Natural killer cell (primary cell): ENCODE measurements at regions not wholly inside any gene's neighbourhood (a gene's known extent, or its start where the extent isn't known, plus 50 kb on each side); places are given as distances from the start of the nearest gene placed in this dataset.

Source experiments
- ATAC-seq, 3 donors: fragments of 150-1000 bp in 2 of 3; fragments of 200-7000 bp in 1 of 3; cut with Tn5 transposase; 1 replicate in 1 of 3; 2 replicates in 2 of 3; pipeline ENCODE4 v1.10.0; 2021; ENCODE audit warnings: mild to moderate bottlenecking in 2 of 3, moderate library complexity in 2 of 3
- DNase-seq, 2 donors: peaks; one replicate each; pipeline versions ENCODE4 v3.0.0 to v3.0.0-alpha.2; 2013 to 2021; ENCODE audit warnings: mixed read lengths in 1 of 2
- H3K27ac ChIP-seq: one replicate; pipeline ENCODE4 v1.5.1; 2013; ENCODE audit warnings: mild to moderate bottlenecking, low read length
- H3K27me3 ChIP-seq: one replicate; pipeline ENCODE4 v1.6.1; 2013; ENCODE audit warnings: low read length; ENCODE audit not compliant: control insufficient read depth, insufficient read depth
- H3K36me3 ChIP-seq: one replicate; pipeline ENCODE4 v1.6.1; 2013; ENCODE audit warnings: low read length; ENCODE audit not compliant: control insufficient read depth, insufficient read depth
- H3K4me1 ChIP-seq: one replicate; pipeline ENCODE4 v1.6.1; 2013; ENCODE audit warnings: low read length; ENCODE audit not compliant: control insufficient read depth, insufficient read depth
- H3K4me3 ChIP-seq: one replicate; pipeline ENCODE4 v1.5.1; 2013; ENCODE audit warnings: low read length
- H3K9me3 ChIP-seq: one replicate; pipeline ENCODE4 v1.6.1; 2013; ENCODE audit warnings: low read length; ENCODE audit not compliant: control insufficient read depth, insufficient read depth
- H3K27ac Mint-ChIP-seq, 2 donors: one replicate each; pipeline ENCODE4 v1.8.0; 2022; ENCODE audit warnings: mild to moderate bottlenecking in 2 of 2, mixed read lengths in 2 of 2, moderate library complexity in 1 of 2
- H3K27me3 Mint-ChIP-seq, 2 donors: one replicate each; pipeline ENCODE4 v1.8.0; 2022; ENCODE audit warnings: low read depth in 2 of 2, mixed read lengths in 2 of 2
- H3K36me3 Mint-ChIP-seq: one replicate; pipeline ENCODE4 v1.8.0; 2022; ENCODE audit warnings: mixed read lengths
- H3K4me1 Mint-ChIP-seq, 2 donors: one replicate each; pipeline ENCODE4 v1.8.0; 2022; ENCODE audit warnings: mixed read lengths in 2 of 2
- H3K4me3 Mint-ChIP-seq: one replicate; pipeline ENCODE4 v1.8.0; 2022; ENCODE audit warnings: mild to moderate bottlenecking, moderate library complexity, mixed read lengths
- H3K9me3 Mint-ChIP-seq, 2 donors: one replicate each; pipeline ENCODE4 v1.8.0; 2022; ENCODE audit warnings: mixed read lengths in 2 of 2
- WGBS: methylation state at CpG from one replicate; pipeline ENCODE4 v1.1.7; 2013; ENCODE audit warnings: missing lambda C conversion rate; ENCODE audit not compliant: insufficient coverage; 5-methylcytosine and 5-hydroxymethylcytosine counted together
- intact Hi-C: fragments of 100-400 bp; cut with micrococcal nuclease; formaldehyde crosslinking; loops from one replicate; pipeline ENCODE4 v1.14.2; 2022
- TF ChIP-seq, protein P1 (sequence below): fragments of 200-600 bp; IDR thresholded peaks from one replicate; pipeline ENCODE4 v1.8.0; 2022; ENCODE audit warnings: antibody characterized with exemption

DNA sequence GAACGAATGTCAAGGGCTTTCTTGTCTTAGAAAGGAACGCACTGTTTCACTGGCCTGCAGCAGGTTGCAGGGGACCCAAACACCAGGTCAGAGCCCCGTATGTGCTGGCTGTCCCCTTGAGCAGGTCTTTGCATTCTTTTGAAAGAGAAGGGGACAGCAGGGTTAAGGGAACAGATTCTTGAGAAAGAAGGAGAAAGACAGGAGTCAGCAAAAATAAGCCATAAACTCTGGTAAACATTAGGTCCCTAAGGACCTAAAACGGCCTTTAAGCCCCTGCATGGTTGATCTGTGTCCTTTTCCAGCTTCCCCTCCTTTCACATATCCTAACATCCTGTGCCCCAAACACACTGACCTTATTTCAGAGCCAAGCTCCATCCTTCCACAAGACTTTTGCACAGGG is 190.8 kb upstream of the ADRA1B start:
- H3K4me1 Mint-ChIP-seq: no peaks in the 10 kb centered on the region
- WGBS: 84% methylated on average over 4 of the region's 4 CpGs
- no peak for ATAC-seq

DNA sequence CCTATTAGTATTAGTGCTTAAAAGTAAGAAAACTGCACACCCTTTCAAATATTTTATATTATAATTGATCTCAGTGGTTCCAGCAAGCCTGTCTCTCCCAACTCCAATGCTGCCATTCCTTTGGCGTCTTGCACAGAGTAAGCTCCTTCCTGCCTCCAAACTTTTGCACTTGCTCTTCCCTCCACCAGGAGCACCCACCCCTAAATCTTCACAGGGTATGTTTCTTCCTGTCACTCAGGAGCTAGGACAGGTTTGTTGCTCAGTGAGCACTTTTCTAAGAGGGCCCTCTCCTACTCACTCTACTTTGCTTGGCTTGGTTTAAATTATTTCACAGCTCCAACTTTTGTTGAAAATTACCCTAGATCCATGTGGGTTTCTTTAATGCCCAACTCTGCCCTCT is 189.1 kb upstream of the ADRA1B start:
- H3K9me3 ChIP-seq: no peaks in the 10 kb centered on the region
- no peak overlapping the region for H3K27ac Mint-ChIP-seq
- TF ChIP-seq, protein P1, sequence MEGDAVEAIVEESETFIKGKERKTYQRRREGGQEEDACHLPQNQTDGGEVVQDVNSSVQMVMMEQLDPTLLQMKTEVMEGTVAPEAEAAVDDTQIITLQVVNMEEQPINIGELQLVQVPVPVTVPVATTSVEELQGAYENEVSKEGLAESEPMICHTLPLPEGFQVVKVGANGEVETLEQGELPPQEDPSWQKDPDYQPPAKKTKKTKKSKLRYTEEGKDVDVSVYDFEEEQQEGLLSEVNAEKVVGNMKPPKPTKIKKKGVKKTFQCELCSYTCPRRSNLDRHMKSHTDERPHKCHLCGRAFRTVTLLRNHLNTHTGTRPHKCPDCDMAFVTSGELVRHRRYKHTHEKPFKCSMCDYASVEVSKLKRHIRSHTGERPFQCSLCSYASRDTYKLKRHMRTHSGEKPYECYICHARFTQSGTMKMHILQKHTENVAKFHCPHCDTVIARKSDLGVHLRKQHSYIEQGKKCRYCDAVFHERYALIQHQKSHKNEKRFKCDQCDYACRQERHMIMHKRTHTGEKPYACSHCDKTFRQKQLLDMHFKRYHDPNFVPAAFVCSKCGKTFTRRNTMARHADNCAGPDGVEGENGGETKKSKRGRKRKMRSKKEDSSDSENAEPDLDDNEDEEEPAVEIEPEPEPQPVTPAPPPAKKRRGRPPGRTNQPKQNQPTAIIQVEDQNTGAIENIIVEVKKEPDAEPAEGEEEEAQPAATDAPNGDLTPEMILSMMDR: no peak

More for the DNA sequence above, 190.8 kb upstream of the ADRA1B start:
- H3K27me3 ChIP-seq: peaks cover 7% of the 10 kb centered on the region
- no peaks in the 10 kb centered on the region for H3K36me3 Mint-ChIP-seq
- no peaks in the 10 kb centered on the region for H3K9me3 Mint-ChIP-seq
- TF ChIP-seq, protein P1: no peak
- no peak overlapping the region for H3K27ac Mint-ChIP-seq
- no peak overlapping the region for H3K4me3 ChIP-seq
- no peaks in the 10 kb centered on the region for H3K36me3 ChIP-seq
- H3K9me3 ChIP-seq: no peaks in the 10 kb centered on the region
- H3K4me1 ChIP-seq: no peaks in the 10 kb centered on the region
- no peak overlapping the region for H3K27ac ChIP-seq
- intact Hi-C loops: no loop called here
- no peak overlapping the region for H3K4me3 Mint-ChIP-seq
- H3K27me3 Mint-ChIP-seq: peaks cover 21 to 29% of the 10 kb centered on the region in 2 donors
- DNase-seq: no peak

DNA sequence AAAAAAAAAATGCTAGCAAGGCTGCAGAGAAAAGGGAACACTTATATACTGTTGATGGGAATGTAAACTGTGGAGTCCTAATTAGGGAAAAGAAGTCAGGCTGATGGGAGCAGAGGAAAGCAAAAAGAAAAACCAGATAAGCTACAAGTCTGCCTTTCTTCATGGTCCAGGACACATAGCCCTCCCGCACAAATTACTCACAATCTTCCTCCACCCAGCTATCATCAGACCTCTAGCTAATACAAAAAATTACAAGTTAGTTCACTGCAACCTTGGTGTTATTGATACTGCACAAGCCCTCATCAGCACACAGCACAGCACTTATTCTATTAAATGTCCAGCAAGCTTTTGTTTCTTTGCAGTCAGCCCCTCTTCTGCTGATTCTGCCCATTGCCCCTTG is 186.0 kb upstream of the ADRA1B start:
- Mint-ChIP-seq H3K36me3 (no peaks in the 10 kb centered on the region), H3K27ac (no peak overlapping the region), H3K27me3 (peaks cover 24 to 46% of the 10 kb centered on the region in 2 donors), H3K9me3 (no peaks in the 10 kb centered on the region), H3K4me3 (no peak overlapping the region), H3K4me1 (peaks cover 5 to 21% of the 10 kb centered on the region in 2 donors)
- intact Hi-C loops: no loop called here
- H3K27ac ChIP-seq: no peak overlapping the region
- 68% methylated on average over 1 of the region's 1 CpG for WGBS
- H3K4me3 ChIP-seq: no peak overlapping the region
- H3K27me3 ChIP-seq: peaks cover 10% of the 10 kb centered on the region
- DNase-seq: no peak
- TF ChIP-seq, protein P1: no peak
- no peaks in the 10 kb centered on the region for H3K36me3 ChIP-seq
- H3K9me3 ChIP-seq: no peaks in the 10 kb centered on the region
- ATAC-seq: no peak
- H3K4me1 ChIP-seq: peaks cover 17% of the 10 kb centered on the region

More for the DNA sequence above, 189.1 kb upstream of the ADRA1B start:
- Mint-ChIP-seq H3K27me3 (peaks cover 25 to 39% of the 10 kb centered on the region in 2 donors), H3K36me3 (no peaks in the 10 kb centered on the region), H3K9me3 (no peaks in the 10 kb centered on the region), H3K4me1 (peaks cover 0 to 6% of the 10 kb centered on the region in 2 donors), H3K4me3 (no peak overlapping the region)
- ATAC-seq: no peak
- H3K4me3 ChIP-seq: no peak overlapping the region
- H3K27me3 ChIP-seq: peaks cover 10% of the 10 kb centered on the region
- intact Hi-C loops: no loop called here
- peaks cover 3% of the 10 kb centered on the region for H3K4me1 ChIP-seq
- no peaks in the 10 kb centered on the region for H3K36me3 ChIP-seq
- DNase-seq: no peak
- 100% methylated on average over 1 of the region's 1 CpG for WGBS
- no peak overlapping the region for H3K27ac ChIP-seq

DNA sequence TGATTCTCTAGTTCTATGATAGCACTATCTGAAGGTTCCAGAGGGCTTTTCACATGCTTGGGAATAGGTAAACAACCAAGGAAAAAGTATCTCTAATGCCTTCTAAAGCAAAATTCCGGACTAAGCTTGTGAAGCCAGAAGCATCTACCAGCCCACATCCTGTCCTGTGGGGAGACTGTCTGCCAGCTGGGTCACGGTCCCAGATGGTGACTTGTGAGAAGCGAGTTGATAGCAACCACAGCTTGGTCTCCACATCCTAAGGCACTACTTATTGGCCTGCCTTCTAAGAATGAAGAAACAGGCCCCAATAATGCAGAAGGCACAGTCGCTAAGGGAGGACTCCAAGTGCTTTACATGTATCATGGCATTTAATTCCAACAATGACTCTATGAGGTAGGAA is 184.1 kb upstream of the ADRA1B start:
- peaks cover 5 to 21% of the 10 kb centered on the region in 2 donors for H3K4me1 Mint-ChIP-seq
- peaks cover 17% of the 10 kb centered on the region for H3K4me1 ChIP-seq
- ATAC-seq: peak; percentile 40 to 92 (median 65)
- H3K36me3 ChIP-seq: no peaks in the 10 kb centered on the region
- no peak overlapping the region for H3K27ac Mint-ChIP-seq
- DNase-seq: peak; percentile 14 to 16
- no peaks in the 10 kb centered on the region for H3K9me3 ChIP-seq
- H3K4me3 ChIP-seq: no peak overlapping the region
- TF ChIP-seq, protein P1: no peak
- no peaks in the 10 kb centered on the region for H3K36me3 Mint-ChIP-seq
- no peaks in the 10 kb centered on the region for H3K9me3 Mint-ChIP-seq
- intact Hi-C loops: no loop called here
- no peak overlapping the region for H3K4me3 Mint-ChIP-seq
- WGBS: 3% methylated on average over 4 of the region's 4 CpGs
- H3K27me3 Mint-ChIP-seq: peaks cover 29 to 57% of the 10 kb centered on the region in 2 donors
- H3K27me3 ChIP-seq: peaks cover 10% of the 10 kb centered on the region
- no peak overlapping the region for H3K27ac ChIP-seq
